K562 (cell line): ENCODE measurements at regions not wholly inside any gene's neighbourhood (a gene's known extent, or its start where the extent isn't known, plus 50 kb on each side); places are given as distances from the start of the nearest gene placed in this dataset.

Source experiments
- ADNP ChIP-seq: fragments of 200-800 bp; sonication (Bioruptor generic); IDR thresholded peaks from 2 replicates; pipeline ENCODE4 v1.6.1; 2016; ENCODE audit warnings: missing genetic modification characterization, missing compliant biosample characterization
- BCL6 ChIP-seq: fragments of 250-450 bp; sonication (Bioruptor Pico); IDR thresholded peaks from 2 replicates; pipeline ENCODE4 v1.4.0; 2020
- DDX20 ChIP-seq: fragments of 450-650 bp; IDR thresholded peaks from 2 replicates; pipeline ENCODE4 v1.6.1; 2016; ENCODE audit warnings: missing genetic modification characterization, low read depth, mild to moderate bottlenecking, missing compliant biosample characterization, moderate library complexity
- DLX4 ChIP-seq: fragments of 250-450 bp; sonication (Bioruptor Pico); IDR thresholded peaks from 2 replicates; pipeline ENCODE4 v1.6.1; 2021; ENCODE audit warnings: mild to moderate bottlenecking
- ERF ChIP-seq: fragments of 450-650 bp; formaldehyde crosslinking; IDR thresholded peaks from 2 replicates; pipeline ENCODE4 v1.4.0; 2020; ENCODE audit warnings: mild to moderate bottlenecking, mixed read lengths
- HMG20A ChIP-seq: fragments of 450-650 bp; formaldehyde crosslinking; conservative IDR thresholded peaks from 2 replicates; pipeline ENCODE4 v1.4.0; 2020; ENCODE audit warnings: mild to moderate bottlenecking, mixed read lengths
- KAT2B ChIP-seq: IDR thresholded peaks from one replicate; pipeline ENCODE4 v1.6.1; 2012; ENCODE audit warnings: low read depth, mild to moderate bottlenecking, control low read depth, inconsistent platforms, low read length, moderate library complexity
- KHSRP ChIP-seq: fragments of 450-650 bp; IDR thresholded peaks from 2 replicates; pipeline ENCODE4 v1.6.1; 2017
- KLF10 ChIP-seq: fragments of 250-450 bp; sonication (Bioruptor Pico); IDR thresholded peaks from 2 replicates; pipeline ENCODE4 v1.6.1; 2021; ENCODE audit warnings: matching md5 sums
- KLF13 ChIP-seq: fragments of 450-650 bp; IDR thresholded peaks from 2 replicates; pipeline ENCODE4 v1.6.1; 2016; ENCODE audit warnings: missing genetic modification characterization, low read depth, mild to moderate bottlenecking, missing compliant biosample characterization, moderate library complexity, borderline replicate concordance
- MAFG ChIP-seq: fragments of 450-650 bp; conservative IDR thresholded peaks from 2 replicates; pipeline ENCODE4 v1.6.1; 2016; ENCODE audit warnings: missing genetic modification characterization, missing compliant biosample characterization
- NR2C1 ChIP-seq, 2 experiments: fragments of 450-650 bp; IDR thresholded peaks; 2 replicates each; pipeline ENCODE4 v1.6.1; 2017; ENCODE audit warnings: mild to moderate bottlenecking in 2 of 2, antibody characterized with exemption in 1 of 2, inconsistent platforms in 1 of 2, missing compliant biosample characterization in 1 of 2, missing genetic modification characterization in 1 of 2
- PHB ChIP-seq: fragments of 250-450 bp; sonication (Bioruptor Pico); IDR thresholded peaks from 2 replicates; pipeline ENCODE4 v1.5.0; 2021
- PPARD ChIP-seq: fragments of 250-450 bp; sonication (Bioruptor Pico); IDR thresholded peaks from 2 replicates; pipeline ENCODE4 v1.8.0; 2022; ENCODE audit warnings: inconsistent platforms, mild to moderate bottlenecking, moderate library complexity
- RBM25 ChIP-seq: fragments of 200-400 bp; formaldehyde crosslinking; IDR thresholded peaks from 2 replicates; pipeline ENCODE4 v1.6.1; 2018; ENCODE audit warnings: low read length, low read depth, moderate library complexity; ENCODE audit not compliant: severe bottlenecking
- RCOR1 ChIP-seq, 2 experiments: IDR thresholded peaks; 2 replicates each; pipeline ENCODE4 v1.6.1; 2012; ENCODE audit warnings: low read depth in 2 of 2, low read length in 2 of 2, borderline replicate concordance in 1 of 2, improper control_type of control experiment in 1 of 2
- SETDB1 ChIP-seq: IDR thresholded peaks from one replicate; pipeline ENCODE4 v1.6.1; 2012; ENCODE audit warnings: low read length, control low read depth, inconsistent platforms
- SMAD1 ChIP-seq: fragments of 150-350 bp; IDR thresholded peaks from 2 replicates; pipeline ENCODE4 v1.6.1; 2014; ENCODE audit warnings: low read length, low read depth; ENCODE audit not compliant: partially characterized antibody
- SREBF2 ChIP-seq: sonication (generic); formaldehyde crosslinking; IDR thresholded peaks from 2 replicates; pipeline ENCODE4 v1.4.0; 2020; ENCODE audit warnings: mild to moderate bottlenecking, missing genetic modification reagents
- SRSF1 ChIP-seq: fragments of 200-400 bp; formaldehyde crosslinking; IDR thresholded peaks from 2 replicates; pipeline ENCODE4 v1.6.1; 2017; ENCODE audit warnings: mild to moderate bottlenecking, low read depth, low read length, moderate library complexity
- ZNF124 ChIP-seq: sonication (generic); formaldehyde crosslinking; IDR thresholded peaks from 2 replicates; pipeline ENCODE4 v1.8.1; 2022; ENCODE audit warnings: missing genetic modification reagents
- ZNF511 ChIP-seq: sonication (generic); formaldehyde crosslinking; IDR thresholded peaks from 2 replicates; pipeline ENCODE4 v1.8.0; 2022; ENCODE audit warnings: mild to moderate bottlenecking, missing genetic modification reagents
- ZNF589 ChIP-seq: fragments of 200-800 bp; sonication (Bioruptor generic); IDR thresholded peaks from 2 replicates; pipeline ENCODE4 v1.6.1; 2016; ENCODE audit warnings: low read depth, missing genetic modification characterization, missing compliant biosample characterization
- ZNF609 ChIP-seq: sonication (generic); formaldehyde crosslinking; IDR thresholded peaks from 2 replicates; pipeline ENCODE4 v1.8.1; 2023; ENCODE audit warnings: missing genetic modification reagents, mild to moderate bottlenecking, borderline replicate concordance
- ZZZ3 ChIP-seq: fragments of 450-650 bp; IDR thresholded peaks from 2 replicates; pipeline ENCODE4 v1.6.1; 2016; ENCODE audit warnings: antibody characterized with exemption, mild to moderate bottlenecking, moderate library complexity

GRCh38 chr7:101688995-101689907 is 60.2 kb upstream of the MYL10 start (continued):
- TF ChIP-seq ZNF511 (CRISPR knock-in tag) = no peak
- no peak for TF ChIP-seq ZZZ3
- TF ChIP-seq BCL6 (CRISPR knock-in tag) = no peak
- TF ChIP-seq HMG20A (CRISPR knock-in tag) = no peak
- TF ChIP-seq NR2C1 (IDR thresholded peaks at IDR 0.05) = no peak
- no peak for TF ChIP-seq NR2C1 (tag; IDR thresholded peaks at IDR 0.05)
- TF ChIP-seq SMAD1 = no peak
- TF ChIP-seq ERF (CRISPR knock-in tag) = no peak
- peak; percentile 87 for TF ChIP-seq ADNP (tag)
- no peak for TF ChIP-seq KHSRP
- peak in 1 of 2 experiments; percentile 63; a peak in 1 of 4 replicates for TF ChIP-seq RCOR1 (IDR thresholded peaks at IDR 0.05; ENCODE audit: borderline replicate concordance in 1 of 2, low read depth in 2 of 2, low read length in 2 of 2)
- TF ChIP-seq SRSF1 = no peak
- no peak for TF ChIP-seq KLF13 (tag)
- peak; percentile 92 for TF ChIP-seq RBM25
- no peak for TF ChIP-seq KAT2B
- TF ChIP-seq SREBF2 (CRISPR knock-in tag) = no peak
- no peak for TF ChIP-seq KLF10 (CRISPR knock-in tag)
- TF ChIP-seq PPARD (CRISPR knock-in tag) = no peak
- no peak for TF ChIP-seq ZNF589
- no peak for TF ChIP-seq SETDB1
- no peak for TF ChIP-seq ZNF124 (CRISPR knock-in tag)
- TF ChIP-seq ZNF609 = no peak
- no peak for TF ChIP-seq MAFG (tag)
- TF ChIP-seq PHB (CRISPR knock-in tag) = no peak
- TF ChIP-seq DLX4 = no peak
- TF ChIP-seq DDX20 = no peak
